K562 (cell line): ENCODE measurements at regions not wholly inside any gene's neighbourhood (a gene's known extent, or its start where the extent isn't known, plus 50 kb on each side); places are given as distances from the start of the nearest gene placed in this dataset.

Experiments
- ATAC-seq: fragments of 200-7000 bp; cut with Tn5 transposase; 3 replicates; pipeline ENCODE4 v1.9.1; 2020; ENCODE audit warnings: moderate library complexity
- BruUV-seq: library from RNA; stranded (reverse); fragments of 400-500 nt; replicated peaks from 2 replicates; lab custom pipeline; 2021; lab: Mats Ljungman, UMichigan
- CTCF ChIA-PET: fragments of 300-600 bp; formaldehyde crosslinking; extraction: SDS; loops from one replicate; lab custom pipeline; 2021; ENCODE audit warnings: low intra/inter-chr PET ratio; lab: Yijun Ruan, JAX
- POLR2A ChIA-PET: fragments of 300-600, 350-650 bp; sonication (Branson Sonifier 250); formaldehyde crosslinking; extraction: SDS; loops from one replicate; lab custom pipeline; 2021; ENCODE audit warnings: antibody characterized with exemption, inconsistent platforms; lab: Yijun Ruan, JAX
- DNase-seq, 4 experiments: peaks; one replicate each; pipeline versions ENCODE4 v3.0.0 to v3.0.0-alpha.2; 2011 to 2018; ENCODE audit warnings: low spot score in 3 of 4, mixed read lengths in 3 of 4; ENCODE audit errors: extremely low read depth in 1 of 4
- FAIRE-seq: peaks from 2 replicates; lab custom pipeline; 2011; peaks lifted over from hg19 to GRCh38; lab: Jason Lieb, UNC
- H2AFZ ChIP-seq: 2 replicates; pipeline ENCODE4 v1.6.0; 2011; ENCODE audit warnings: low read depth, low read length, control low read depth, inconsistent platforms
- H3K27ac ChIP-seq: fragments of 200-600 bp; 3 replicates; pipeline ENCODE4 v1.8.0; 2011; ENCODE audit warnings: low read depth, mild to moderate bottlenecking, control low read depth, inconsistent platforms, low read length, moderate library complexity, mixed read lengths; ENCODE audit errors: extremely low read depth
- H3K27me3 ChIP-seq, 2 experiments: fragments of 300-600 bp in 1 of 2; 2 replicates in 1 of 2; 3 replicates in 1 of 2; pipeline versions ENCODE4 v1.6.0 to v1.8.0; 2011; ENCODE audit warnings: inconsistent platforms in 2 of 2, low read length in 2 of 2, mild to moderate bottlenecking in 1 of 2, mixed read lengths in 1 of 2, moderate library complexity in 1 of 2; ENCODE audit not compliant: control insufficient read depth in 2 of 2, insufficient read depth in 2 of 2
- H3K36me3 ChIP-seq: fragments of 300-600 bp; 3 replicates; pipeline ENCODE4 v1.8.0; 2011; ENCODE audit warnings: mild to moderate bottlenecking, low read length, inconsistent platforms; ENCODE audit not compliant: control insufficient read depth, insufficient read depth
- H3K4me1 ChIP-seq, 2 experiments: fragments of 200-600 bp in 1 of 2; replicated peaks in 1 of 2; 2 replicates in 1 of 2; 3 replicates in 1 of 2; pipeline versions ENCODE4 v1.5.1 to v1.8.0; 2011; ENCODE audit warnings: inconsistent platforms in 2 of 2, low read length in 2 of 2, mild to moderate bottlenecking in 1 of 2, mixed read lengths in 1 of 2, moderate library complexity in 1 of 2; ENCODE audit not compliant: control insufficient read depth in 2 of 2, insufficient read depth in 2 of 2
- H3K4me2 ChIP-seq: 2 replicates; pipeline ENCODE4 v1.6.1; 2011; ENCODE audit warnings: low read length, control low read depth, inconsistent platforms, mixed read lengths; ENCODE audit not compliant: insufficient read depth
- H3K4me3 ChIP-seq: fragments of 200-600 bp; sonication (generic), shearing (Covaris generic); 2 replicates; pipeline ENCODE4 v1.5.1; 2016; ENCODE audit warnings: control low read depth, inconsistent platforms
- H3K79me2 ChIP-seq: fragments of 200-600 bp; 3 replicates; pipeline ENCODE4 v1.8.0; 2011; ENCODE audit warnings: low read length, inconsistent platforms; ENCODE audit not compliant: control insufficient read depth, insufficient read depth
- H3K9ac ChIP-seq, 2 experiments: 2 replicates each; pipeline versions ENCODE4 v1.6.0 to v1.6.1; 2011; ENCODE audit warnings: low read depth in 2 of 2, low read length in 2 of 2, control low read depth in 1 of 2, inconsistent platforms in 1 of 2, mild to moderate bottlenecking in 1 of 2, mixed read lengths in 1 of 2; ENCODE audit not compliant: insufficient read depth in 1 of 2
- H3K9me1 ChIP-seq: one replicate; pipeline ENCODE4 v1.6.0; 2011; ENCODE audit warnings: inconsistent platforms, mild to moderate bottlenecking, low read length, moderate library complexity; ENCODE audit not compliant: control insufficient read depth, insufficient read depth
- H3K9me3 ChIP-seq: replicated peaks from 2 replicates; pipeline ENCODE4 v1.5.1; 2011; ENCODE audit warnings: low read depth, low read length, inconsistent platforms; ENCODE audit not compliant: control insufficient read depth, insufficient read depth
- H4K20me1 ChIP-seq: replicated peaks from 2 replicates; pipeline ENCODE4 v1.6.1; 2011; ENCODE audit warnings: low read length, inconsistent platforms, mixed read lengths; ENCODE audit not compliant: control insufficient read depth, insufficient read depth
- ATF2 ChIP-seq: sonication (generic); formaldehyde crosslinking; IDR thresholded peaks from 2 replicates; pipeline ENCODE4 v1.8.1; 2022; ENCODE audit warnings: missing genetic modification reagents
- CBFA2T3 ChIP-seq: fragments of 450-650 bp; IDR thresholded peaks from 2 replicates; pipeline ENCODE4 v1.6.1; 2017
- CBX3 ChIP-seq, 2 experiments: IDR thresholded peaks; 1 replicate in 1 of 2; 2 replicates in 1 of 2; pipeline ENCODE4 v1.6.1; 2012; ENCODE audit warnings: inconsistent platforms in 2 of 2, low read length in 2 of 2, borderline replicate concordance in 1 of 2, control low read depth in 1 of 2
- ELF4 ChIP-seq: fragments of 450-650 bp; formaldehyde crosslinking; IDR thresholded peaks from 2 replicates; pipeline ENCODE4 v1.4.0; 2022; ENCODE audit warnings: missing genetic modification characterization
- FOXJ2 ChIP-seq: fragments of 200-800 bp; sonication (Bioruptor generic); IDR thresholded peaks from 2 replicates; pipeline ENCODE4 v1.6.1; 2016; ENCODE audit warnings: missing genetic modification characterization, missing compliant biosample characterization
- GABPA ChIP-seq: fragments of 200-800 bp; sonication (Bioruptor generic); conservative IDR thresholded peaks from 2 replicates; pipeline ENCODE4 v1.6.1; 2016; ENCODE audit warnings: low read depth, missing genetic modification characterization, missing compliant biosample characterization
- HCFC1 ChIP-seq: IDR thresholded peaks from 2 replicates; pipeline ENCODE4 v1.6.1; 2012; ENCODE audit warnings: low read depth, low read length, improper control_type of control experiment
- SMARCA5 ChIP-seq: fragments of 450-650 bp; IDR thresholded peaks from 2 replicates; pipeline ENCODE4 v1.6.1; 2016
- TRIM25 ChIP-seq: fragments of 450-650 bp; IDR thresholded peaks from 2 replicates; pipeline ENCODE4 v1.7.0; 2016; ENCODE audit warnings: borderline replicate concordance
- ZNF717 ChIP-seq: fragments of 250-450 bp; sonication (Bioruptor Pico); IDR thresholded peaks from 2 replicates; pipeline ENCODE4 v1.5.0; 2021
- WGBS: fragments of 100-300 bp; shearing (Covaris generic); methylation state at CpG from one replicate; pipeline ENCODE4 v1.1.6; 2016; ENCODE audit warnings: low coverage, mixed read lengths; ENCODE audit not compliant: insufficient coverage; ENCODE audit errors: missing lambda C conversion rate; 5-methylcytosine and 5-hydroxymethylcytosine counted together
- in situ Hi-C: fragments of 300-500 bp; cut with MboI; formaldehyde crosslinking; loops from 4 replicates; pipeline ENCODE4 v1.15.0; 2018; ENCODE audit warnings: inconsistent platforms, mixed read lengths
- intact Hi-C: fragments of 100-400 bp; cut with micrococcal nuclease; formaldehyde crosslinking; loops from 2 replicates; pipeline ENCODE4 v1.14.2; 2022
- TF ChIP-seq, protein P1 (sequence below): sonication (generic); formaldehyde crosslinking; IDR thresholded peaks from 2 replicates; pipeline ENCODE4 v1.8.0; 2022; ENCODE audit warnings: missing genetic modification reagents, mild to moderate bottlenecking, borderline replicate concordance

DNA sequence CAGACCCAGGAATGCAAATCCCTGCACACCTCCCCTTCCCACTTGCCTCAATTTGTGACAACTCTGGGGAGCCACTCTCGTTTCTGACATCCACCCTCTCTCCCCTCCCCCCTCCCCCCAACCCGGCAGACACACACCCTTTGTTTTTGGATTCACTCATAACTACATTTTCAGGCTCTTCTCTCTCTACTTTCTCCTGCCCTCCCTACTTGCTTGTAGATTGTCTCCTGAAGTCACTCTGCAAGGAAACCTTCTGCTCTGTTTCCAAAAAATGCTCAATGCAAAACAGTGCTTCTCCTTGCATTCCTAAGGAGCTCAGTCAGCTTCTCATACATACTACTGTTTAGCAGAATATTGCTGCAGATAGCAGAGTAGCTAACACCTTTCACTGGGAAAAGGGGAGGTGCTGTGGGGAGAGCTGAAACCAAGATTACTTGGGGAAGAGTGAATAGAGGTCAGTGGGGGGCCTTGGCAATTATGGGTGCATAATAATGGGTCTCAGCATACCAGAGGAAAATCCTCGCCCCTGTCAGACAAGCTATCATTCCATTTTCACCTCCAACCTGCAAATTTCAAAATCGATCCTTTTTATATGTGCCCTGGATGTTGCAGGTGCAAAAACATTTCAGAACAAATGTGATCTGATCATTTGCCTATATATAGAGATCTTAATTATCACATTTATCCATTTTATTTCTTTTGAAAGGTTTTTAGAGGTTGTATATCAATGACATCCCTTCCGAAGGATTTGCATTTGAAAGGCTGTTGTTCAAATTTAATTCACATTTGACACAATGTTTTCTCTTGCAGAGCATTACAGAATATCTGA lies 1860.7 kb upstream of the WWC1 start:
- BruUV-seq: no TSS peak
- Histone ChIP-seq H3K4me2 (no peak overlapping the region), H3K79me2 (no peaks in the 10 kb centered on the region), H3K9ac (no peak overlapping the region), H3K36me3 (no peaks in the 10 kb centered on the region), H3K9me3 (no peaks in the 10 kb centered on the region), H4K20me1 (no peaks in the 10 kb centered on the region), H3K4me1 (no peaks in the 10 kb centered on the region), H2AFZ (no peak overlapping the region), H3K4me3 (no peak overlapping the region), H3K9me1 (no peaks in the 10 kb centered on the region), H3K27ac (no peak overlapping the region), H3K27me3 (no peaks in the 10 kb centered on the region)
- 0% methylated on average over 3 of the region's 5 CpGs for WGBS
- POLR2A ChIA-PET: no interaction called here
- ATAC-seq: no peak
- CTCF ChIA-PET: no interaction called here
- intact Hi-C loops (no loop called here), in situ Hi-C loops (no loop called here)
- no peak for FAIRE-seq
- TF ChIP-seq FOXJ2 (tag): no peak
- TF ChIP-seq ELF4: no peak
- TF ChIP-seq SMARCA5: no peak
- no peak for TF ChIP-seq GABPA (tag)
- DNase-seq: no peak

GRCh38 chr5:166431456-166431855 lies 1860.0 kb upstream of the WWC1 start:
- Histone ChIP-seq H3K79me2 (no peaks in the 10 kb centered on the region), H3K9ac (no peak overlapping the region), H3K4me3 (no peak overlapping the region), H3K27me3 (no peaks in the 10 kb centered on the region), H3K27ac (no peak overlapping the region)
- in situ Hi-C loops: no loop called here
- POLR2A ChIA-PET: no interaction called here
- no peak for FAIRE-seq
- CTCF ChIA-PET: no interaction called here
- no peak for ATAC-seq
- no peak for DNase-seq
- no peak for TF ChIP-seq ZNF717 (CRISPR knock-in tag)
- TF ChIP-seq HCFC1: no peak
- TF ChIP-seq CBX3 (IDR thresholded peaks at IDR 0.05; ENCODE audit: borderline replicate concordance in 1 of 2, low read length in 2 of 2): no peak
- no peak for TF ChIP-seq CBFA2T3
- TF ChIP-seq, protein P1, sequence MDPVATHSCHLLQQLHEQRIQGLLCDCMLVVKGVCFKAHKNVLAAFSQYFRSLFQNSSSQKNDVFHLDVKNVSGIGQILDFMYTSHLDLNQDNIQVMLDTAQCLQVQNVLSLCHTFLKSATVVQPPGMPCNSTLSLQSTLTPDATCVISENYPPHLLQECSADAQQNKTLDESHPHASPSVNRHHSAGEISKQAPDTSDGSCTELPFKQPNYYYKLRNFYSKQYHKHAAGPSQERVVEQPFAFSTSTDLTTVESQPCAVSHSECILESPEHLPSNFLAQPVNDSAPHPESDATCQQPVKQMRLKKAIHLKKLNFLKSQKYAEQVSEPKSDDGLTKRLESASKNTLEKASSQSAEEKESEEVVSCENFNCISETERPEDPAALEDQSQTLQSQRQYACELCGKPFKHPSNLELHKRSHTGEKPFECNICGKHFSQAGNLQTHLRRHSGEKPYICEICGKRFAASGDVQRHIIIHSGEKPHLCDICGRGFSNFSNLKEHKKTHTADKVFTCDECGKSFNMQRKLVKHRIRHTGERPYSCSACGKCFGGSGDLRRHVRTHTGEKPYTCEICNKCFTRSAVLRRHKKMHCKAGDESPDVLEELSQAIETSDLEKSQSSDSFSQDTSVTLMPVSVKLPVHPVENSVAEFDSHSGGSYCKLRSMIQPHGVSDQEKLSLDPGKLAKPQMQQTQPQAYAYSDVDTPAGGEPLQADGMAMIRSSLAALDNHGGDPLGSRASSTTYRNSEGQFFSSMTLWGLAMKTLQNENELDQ (CRISPR knock-in tag): no peak
- no peak for TF ChIP-seq ATF2 (CRISPR knock-in tag)
- no peak for TF ChIP-seq FOXJ2 (tag)
- no peak for TF ChIP-seq TRIM25
- TF ChIP-seq, all 486 proteins: peak for 0
- no peaks in the 10 kb centered on the region for H3K9me1 ChIP-seq
- no peaks in the 10 kb centered on the region for H3K4me1 ChIP-seq
- BruUV-seq: no TSS peak
- H3K4me2 ChIP-seq: no peak overlapping the region
- H4K20me1 ChIP-seq: no peaks in the 10 kb centered on the region
- H3K36me3 ChIP-seq: no peaks in the 10 kb centered on the region
- no peak overlapping the region for H2AFZ ChIP-seq
- H3K9me3 ChIP-seq: no peaks in the 10 kb centered on the region
- intact Hi-C loops: no loop called here
- WGBS: 0% methylated on average over 4 of the region's 4 CpGs
